ENCODE measurements at regions not wholly inside any gene's neighbourhood (a gene's known extent, or its start where the extent isn't known, plus 50 kb on each side); places are given as distances from the start of the nearest gene placed in this dataset.

DNA sequence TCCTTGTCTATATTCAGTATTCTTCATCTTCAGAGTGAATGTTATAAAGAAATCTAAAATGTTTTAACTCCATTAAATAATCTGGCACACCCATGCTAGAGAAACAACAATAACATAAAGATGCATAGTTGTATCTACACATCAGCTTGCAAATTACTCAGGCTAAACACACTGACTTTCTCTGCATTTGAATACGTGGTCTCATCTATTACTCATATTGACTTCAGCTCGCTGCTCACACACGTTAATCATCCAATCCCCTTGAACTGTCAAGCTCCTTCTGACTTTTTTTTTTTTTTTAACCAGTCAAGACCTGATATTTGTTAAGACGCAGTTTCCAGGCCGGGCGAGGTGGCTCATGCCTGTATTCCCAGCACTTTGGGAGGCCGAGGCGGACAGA, 1137.3 kb upstream of the CADM2 start:
- H3K9me3 ChIP-seq (ENCODE audit: control insufficient read depth, low read depth, low read length) = no peaks in the 10 kb centered on the region
- no peak for DNase-seq
- H3K4me2 ChIP-seq (ENCODE audit: insufficient read depth, insufficient read length, low read length) = no peak overlapping the region
- no peaks in the 10 kb centered on the region for H3K27me3 ChIP-seq (ENCODE audit: insufficient read depth, low read length)
- H3K4ac ChIP-seq (ENCODE audit: low read depth, low read length) = no peak overlapping the region
- H3K36me3 Mint-ChIP-seq (ENCODE audit: insufficient read depth in 1 of 3, low read depth in 3 of 3) = no peaks in the 10 kb centered on the region
- H3K4me3 Mint-ChIP-seq = no peak overlapping the region
- no peaks in the 10 kb centered on the region for H3K27me3 Mint-ChIP-seq (ENCODE audit: low read depth)
- no peak overlapping the region for H2BK5ac ChIP-seq (ENCODE audit: insufficient read length, low read length)
- no peak overlapping the region for H2BK15ac ChIP-seq (ENCODE audit: low read depth, low read length)
- no peak overlapping the region for H2AK5ac ChIP-seq (ENCODE audit: insufficient read length, low read length)
- H4K20me1 ChIP-seq (ENCODE audit: control insufficient read depth, insufficient read depth, insufficient read length) = no peaks in the 10 kb centered on the region
- H3K23me2 ChIP-seq (ENCODE audit: insufficient read length, low read depth, low read length, poor library complexity, severe bottlenecking) = no peaks in the 10 kb centered on the region
- H3K79me2 ChIP-seq (ENCODE audit: insufficient read depth, low read length) = no peaks in the 10 kb centered on the region
- H3K4me1 ChIP-seq (ENCODE audit: insufficient read depth, low read length) = no peaks in the 10 kb centered on the region
- no peaks in the 10 kb centered on the region for H3K79me1 ChIP-seq (ENCODE audit: insufficient read depth, low read depth, low read length, poor library complexity, severe bottlenecking)
- no peak overlapping the region for H4K8ac ChIP-seq (replicated peaks; ENCODE audit: insufficient read length, low read depth, low read length)
- H3K14ac ChIP-seq (ENCODE audit: insufficient read depth, low read length) = no peak overlapping the region
- no peak overlapping the region for H2AFZ ChIP-seq (ENCODE audit: low read length)
- H3K18ac ChIP-seq (ENCODE audit: insufficient read length, low read depth, low read length) = no peak overlapping the region
- H3T11ph ChIP-seq (ENCODE audit: low read length) = no peak overlapping the region
- H4K91ac ChIP-seq (ENCODE audit: insufficient read length, low read depth, low read length) = no peak overlapping the region
- TF ChIP-seq, protein P1, sequence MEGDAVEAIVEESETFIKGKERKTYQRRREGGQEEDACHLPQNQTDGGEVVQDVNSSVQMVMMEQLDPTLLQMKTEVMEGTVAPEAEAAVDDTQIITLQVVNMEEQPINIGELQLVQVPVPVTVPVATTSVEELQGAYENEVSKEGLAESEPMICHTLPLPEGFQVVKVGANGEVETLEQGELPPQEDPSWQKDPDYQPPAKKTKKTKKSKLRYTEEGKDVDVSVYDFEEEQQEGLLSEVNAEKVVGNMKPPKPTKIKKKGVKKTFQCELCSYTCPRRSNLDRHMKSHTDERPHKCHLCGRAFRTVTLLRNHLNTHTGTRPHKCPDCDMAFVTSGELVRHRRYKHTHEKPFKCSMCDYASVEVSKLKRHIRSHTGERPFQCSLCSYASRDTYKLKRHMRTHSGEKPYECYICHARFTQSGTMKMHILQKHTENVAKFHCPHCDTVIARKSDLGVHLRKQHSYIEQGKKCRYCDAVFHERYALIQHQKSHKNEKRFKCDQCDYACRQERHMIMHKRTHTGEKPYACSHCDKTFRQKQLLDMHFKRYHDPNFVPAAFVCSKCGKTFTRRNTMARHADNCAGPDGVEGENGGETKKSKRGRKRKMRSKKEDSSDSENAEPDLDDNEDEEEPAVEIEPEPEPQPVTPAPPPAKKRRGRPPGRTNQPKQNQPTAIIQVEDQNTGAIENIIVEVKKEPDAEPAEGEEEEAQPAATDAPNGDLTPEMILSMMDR (conservative IDR thresholded peaks at IDR 0.05) = no peak
- no peak overlapping the region for H2BK120ac ChIP-seq (ENCODE audit: low read depth, low read length, poor library complexity, severe bottlenecking)
- no peak overlapping the region for H3K27ac ChIP-seq (ENCODE audit: insufficient read length, low read depth, low read length)
- H3K9me3 Mint-ChIP-seq = no peaks in the 10 kb centered on the region
- no peak overlapping the region for H3K56ac ChIP-seq (ENCODE audit: insufficient read length, low read depth, low read length)
- no peak overlapping the region for H4K5ac ChIP-seq (ENCODE audit: insufficient read length, low read depth, low read length)
- peaks cover 7 to 8% of the 10 kb centered on the region in 2 experiments for H3K4me1 Mint-ChIP-seq
- no peak overlapping the region for H2BK12ac ChIP-seq (ENCODE audit: insufficient read length, low read depth, low read length)
- H3K9ac ChIP-seq (ENCODE audit: extremely low read depth, insufficient read length, low read length) = no peak overlapping the region
- no peak overlapping the region for H2BK20ac ChIP-seq (ENCODE audit: low read depth, low read length, poor library complexity, severe bottlenecking)
- WGBS (ENCODE audit: extremely low coverage, insufficient read length, low lambda C conversion rate) = no CpG with 5 or more reads among the region's 8 CpGs
- peak overlapping the region in 2 of 3 experiments; percentile 43 to 65; a peak in 3 of 7 replicates for H3K27ac Mint-ChIP-seq
- no peak overlapping the region for H3K23ac ChIP-seq (ENCODE audit: insufficient read length, low read depth, low read length)
